ENCODE measurements at regions not wholly inside any gene's neighbourhood (a gene's known extent, or its start where the extent isn't known, plus 50 kb on each side); places are given as distances from the start of the nearest gene placed in this dataset.

DNA sequence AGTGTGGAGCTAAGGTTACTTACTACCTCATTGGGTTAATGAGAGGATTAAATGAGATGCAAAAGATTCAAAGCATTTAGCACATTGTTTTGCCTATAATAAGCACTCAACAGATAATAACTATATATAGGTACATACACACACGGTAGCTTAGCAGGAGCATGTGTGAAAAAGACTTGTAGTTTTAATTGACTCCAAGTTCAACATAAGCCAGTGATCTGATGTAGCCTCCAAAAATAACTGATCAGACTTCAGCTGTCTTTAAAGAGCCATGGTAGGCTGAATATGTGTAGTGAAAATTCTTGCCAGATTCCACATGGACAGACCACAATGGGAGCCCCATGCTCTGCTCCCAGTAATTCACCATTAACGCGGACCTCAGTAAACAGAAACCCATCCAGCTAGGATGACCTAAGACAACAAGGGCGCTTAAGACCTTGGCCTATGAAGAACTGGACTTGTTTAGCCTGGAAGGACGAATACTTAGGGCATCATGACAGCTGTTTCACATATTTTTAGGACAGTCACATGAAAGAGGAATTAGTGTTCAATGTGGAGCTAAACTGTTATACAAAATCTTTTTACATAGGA, 115.1 kb upstream of the ZNF366 start:
- H3K27ac ChIP-seq (ENCODE audit: insufficient read depth, low read length), result no peak overlapping the region
- peak overlapping the region; percentile 68 for H3K4ac ChIP-seq (ENCODE audit: low read depth, low read length)
- no peak overlapping the region for H3K56ac ChIP-seq (ENCODE audit: extremely low read depth, insufficient read depth, low read length)
- POLR2A ChIA-PET (ENCODE audit: unreplicated experiment), result no interaction called here
- H2BK5ac ChIP-seq (ENCODE audit: low read depth, low read length, poor library complexity, severe bottlenecking), result no peak overlapping the region
- TF ChIP-seq MXI1 (IDR thresholded peaks at IDR 0.05; ENCODE audit: borderline replicate concordance, low read depth, low read length), result no peak
- no peak for TF ChIP-seq RAD21 (IDR thresholded peaks at IDR 0.05; ENCODE audit: low read length)
- TF ChIP-seq, protein P1, sequence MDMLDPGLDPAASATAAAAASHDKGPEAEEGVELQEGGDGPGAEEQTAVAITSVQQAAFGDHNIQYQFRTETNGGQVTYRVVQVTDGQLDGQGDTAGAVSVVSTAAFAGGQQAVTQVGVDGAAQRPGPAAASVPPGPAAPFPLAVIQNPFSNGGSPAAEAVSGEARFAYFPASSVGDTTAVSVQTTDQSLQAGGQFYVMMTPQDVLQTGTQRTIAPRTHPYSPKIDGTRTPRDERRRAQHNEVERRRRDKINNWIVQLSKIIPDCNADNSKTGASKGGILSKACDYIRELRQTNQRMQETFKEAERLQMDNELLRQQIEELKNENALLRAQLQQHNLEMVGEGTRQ (IDR thresholded peaks at IDR 0.05; ENCODE audit: low read depth, low read length), result no peak
- TF ChIP-seq BHLHE40 (IDR thresholded peaks at IDR 0.05; ENCODE audit: low read depth, low read length), result no peak
- TF ChIP-seq FOS (IDR thresholded peaks at IDR 0.05; ENCODE audit: low read depth, low read length), result no peak
- TF ChIP-seq MAFK (IDR thresholded peaks at IDR 0.05; ENCODE audit: low read depth, low read length), result no peak
- no peak for TF ChIP-seq RCOR1 (IDR thresholded peaks at IDR 0.05; ENCODE audit: insufficient replicate concordance, low read length)
- no peak for TF ChIP-seq SMC3 (IDR thresholded peaks at IDR 0.05; ENCODE audit: low read depth, low read length)
- TF ChIP-seq, protein P2, sequence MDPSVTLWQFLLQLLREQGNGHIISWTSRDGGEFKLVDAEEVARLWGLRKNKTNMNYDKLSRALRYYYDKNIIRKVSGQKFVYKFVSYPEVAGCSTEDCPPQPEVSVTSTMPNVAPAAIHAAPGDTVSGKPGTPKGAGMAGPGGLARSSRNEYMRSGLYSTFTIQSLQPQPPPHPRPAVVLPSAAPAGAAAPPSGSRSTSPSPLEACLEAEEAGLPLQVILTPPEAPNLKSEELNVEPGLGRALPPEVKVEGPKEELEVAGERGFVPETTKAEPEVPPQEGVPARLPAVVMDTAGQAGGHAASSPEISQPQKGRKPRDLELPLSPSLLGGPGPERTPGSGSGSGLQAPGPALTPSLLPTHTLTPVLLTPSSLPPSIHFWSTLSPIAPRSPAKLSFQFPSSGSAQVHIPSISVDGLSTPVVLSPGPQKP (IDR thresholded peaks at IDR 0.05; ENCODE audit: borderline replicate concordance, low read depth, low read length), result no peak
- no peak for TF ChIP-seq NFE2L2 (IDR thresholded peaks at IDR 0.05; ENCODE audit: low read depth, low read length)
- TF ChIP-seq CHD1 (IDR thresholded peaks at IDR 0.05; ENCODE audit: low read depth, low read length), result no peak
- no peak for TF ChIP-seq POLR2A (IDR thresholded peaks at IDR 0.05; ENCODE audit: low read depth, low read length)
- no peak for TF ChIP-seq RFX5 (IDR thresholded peaks at IDR 0.05; ENCODE audit: low read depth, low read length)
- no peak for TF ChIP-seq MAZ (IDR thresholded peaks at IDR 0.05; ENCODE audit: borderline replicate concordance, low read depth, low read length)
- TF ChIP-seq CTCF (conservative IDR thresholded peaks at IDR 0.05; ENCODE audit: low read depth, low read length), result no peak
- no peak for TF ChIP-seq CEBPB (IDR thresholded peaks at IDR 0.05; ENCODE audit: low read depth, low read length)
- intact Hi-C loops (cut with micrococcal nuclease) (no loop called here), dilution Hi-C loops (cut with HindIII; ENCODE audit: low sequenced_read_pairs, unreplicated experiment) (no loop called here), in situ Hi-C loops (cut with MboI; ENCODE audit: low sequenced_read_pairs) (loop anchor here (10.0 kb wide), 1 partner anchor 193 kb away; the partner anchor contains the start of gene TNPO1)
- peak overlapping the region; percentile 71; the same call in 1 of the 2 replicates for H3K23ac ChIP-seq (ENCODE audit: low read depth, low read length)
- H3K79me1 ChIP-seq (ENCODE audit: low read depth in 1 of 2, low read length in 2 of 2), result no peaks in the 10 kb centered on the region
- H2AFZ ChIP-seq (replicated peaks; ENCODE audit: low read length, poor library complexity), result no peak overlapping the region
- BruUV-seq (replicated peaks), result no TSS peak
- no peaks in the 10 kb centered on the region for H4K20me1 ChIP-seq (ENCODE audit: insufficient read depth, low read length)
- peak overlapping the region; percentile 38 for H4K91ac ChIP-seq (ENCODE audit: insufficient read depth, low read depth, low read length)
- CTCF ChIA-PET, result interaction anchor here (0.8 to 1.7 kb wide), 2 partner anchors 10 to 11 kb away, joined by 4 to 9 read pairs; no protein-coding TSS in a partner anchor
- H2BK120ac ChIP-seq (ENCODE audit: low read depth, low read length), result peak overlapping the region; percentile 85
- no peak for DNase-seq
- H3K9me1 ChIP-seq (ENCODE audit: insufficient read depth, low read length), result peaks cover 8% of the 10 kb centered on the region
- no peak overlapping the region for H3K9ac ChIP-seq (ENCODE audit: low read depth, low read length)
- no peak overlapping the region for H3K4me3 ChIP-seq (ENCODE audit: insufficient read depth, low read depth, low read length)
- H3K4me1 ChIP-seq (ENCODE audit: control insufficient read depth, insufficient read depth, low read length), result peaks cover 8% of the 10 kb centered on the region
- H2AK9ac ChIP-seq (replicated peaks; ENCODE audit: low read depth, low read length, poor library complexity), result no peak overlapping the region
- no peaks in the 10 kb centered on the region for H3K9me3 ChIP-seq (ENCODE audit: control insufficient read depth, insufficient read depth, low read length)
- H3K14ac ChIP-seq (replicated peaks; ENCODE audit: low read depth, low read length), result peak overlapping the region; percentile 74
- no peaks in the 10 kb centered on the region for H3K36me3 ChIP-seq (ENCODE audit: control insufficient read depth, insufficient read depth, low read length)
- H4K8ac ChIP-seq (ENCODE audit: low read depth in 2 of 2, low read length in 2 of 2), result no peak overlapping the region; a peak in 1 of 4 replicates
- H2AK5ac ChIP-seq (ENCODE audit: low read depth, low read length), result peak overlapping the region; percentile 89; the same call in 1 of the 2 replicates
- peak overlapping the region; percentile 61; the same call in 1 of the 2 replicates for H2BK20ac ChIP-seq (ENCODE audit: low read depth, low read length)
- no peak overlapping the region for H3K4me2 ChIP-seq (ENCODE audit: low read depth, low read length)
- no peak for ATAC-seq (ENCODE audit: low read depth)
- H3K18ac ChIP-seq (ENCODE audit: low read depth, low read length), result peak overlapping the region; percentile 20; the same call in 1 of the 2 replicates
- no peak overlapping the region for H4K5ac ChIP-seq (ENCODE audit: low read depth, low read length)
- 0 out of 3 replicates have a peak overlapping the region, but pooled peaks have one; percentile 6 for H2BK15ac ChIP-seq (ENCODE audit: low read depth, low read length)
- no CpG with 5 or more reads among the region's 5 CpGs for WGBS, 2 experiments (ENCODE audit: extremely low coverage in 2 of 2, insufficient read length in 1 of 2)
- no peaks in the 10 kb centered on the region for H3K27me3 ChIP-seq (ENCODE audit: control insufficient read depth, insufficient read depth, low read length)
